Neuronal stem cell (in vitro differentiated cells): ENCODE measurements at regions not wholly inside any gene's neighbourhood (a gene's known extent, or its start where the extent isn't known, plus 50 kb on each side); places are given as distances from the start of the nearest gene placed in this dataset.

Experiments used
- DNase-seq: peaks from one replicate; pipeline ENCODE4 v3.0.0-alpha.2; 2013; ENCODE audit warnings: low spot score
- H2AFZ ChIP-seq: one replicate; pipeline ENCODE4 v1.6.1; 2013; ENCODE audit warnings: mild to moderate bottlenecking, low read length, inconsistent platforms
- H2AK5ac ChIP-seq: 2 replicates; pipeline ENCODE4 v1.6.1; 2013; ENCODE audit warnings: low read depth, mild to moderate bottlenecking, inconsistent platforms, low read length, moderate library complexity, mixed read lengths
- H2BK120ac ChIP-seq: 2 replicates; pipeline ENCODE4 v1.6.1; 2013; ENCODE audit warnings: low read depth, mild to moderate bottlenecking, inconsistent platforms, low read length, moderate library complexity, mixed read lengths
- H2BK12ac ChIP-seq: one replicate; pipeline ENCODE4 v1.6.1; 2013; ENCODE audit warnings: low read length, inconsistent platforms
- H2BK15ac ChIP-seq: 2 replicates; pipeline ENCODE4 v1.6.1; 2013; ENCODE audit warnings: mild to moderate bottlenecking, low read length, inconsistent platforms, mixed read lengths
- H2BK5ac ChIP-seq: one replicate; pipeline ENCODE4 v1.6.1; 2013; ENCODE audit warnings: inconsistent platforms, mild to moderate bottlenecking, low read length, moderate library complexity
- H3K14ac ChIP-seq: one replicate; pipeline ENCODE4 v1.6.1; 2013; ENCODE audit warnings: low read length, inconsistent platforms
- H3K18ac ChIP-seq: 2 replicates; pipeline ENCODE4 v1.6.1; 2013; ENCODE audit warnings: low read length, inconsistent platforms
- H3K23ac ChIP-seq: 2 replicates; pipeline ENCODE4 v1.6.1; 2013; ENCODE audit warnings: low read depth, mild to moderate bottlenecking, mixed read lengths, low read length, inconsistent platforms; ENCODE audit not compliant: poor library complexity
- H3K27ac ChIP-seq: replicated peaks from 3 replicates; pipeline ENCODE4 v1.5.1; 2013; ENCODE audit warnings: low read length, inconsistent platforms
- H3K27me3 ChIP-seq, 3 experiments: 2 replicates each; pipeline ENCODE4 v1.6.1; 2013; ENCODE audit warnings: low read length in 3 of 3, mild to moderate bottlenecking in 2 of 3, inconsistent platforms in 1 of 3, low read depth in 1 of 3, mixed read lengths in 1 of 3, moderate library complexity in 1 of 3; ENCODE audit not compliant: control insufficient read depth in 3 of 3, insufficient read depth in 3 of 3
- H3K36me3 ChIP-seq, 2 donors: replicated peaks in 1 of 2; 2 replicates each; pipeline ENCODE4 v1.6.1; 2013; ENCODE audit warnings: low read length in 2 of 2; ENCODE audit not compliant: control insufficient read depth in 2 of 2, insufficient read depth in 2 of 2
- H3K4ac ChIP-seq: 2 replicates; pipeline ENCODE4 v1.6.1; 2013; ENCODE audit warnings: inconsistent platforms, mild to moderate bottlenecking, low read length, moderate library complexity
- H3K4me1 ChIP-seq, 2 donors: 1 replicate in 1 of 2; 2 replicates in 1 of 2; pipeline ENCODE4 v1.6.1; 2013; ENCODE audit warnings: low read length in 2 of 2, low read depth in 1 of 2; ENCODE audit not compliant: control insufficient read depth in 2 of 2, insufficient read depth in 1 of 2
- H3K4me2 ChIP-seq: one replicate; pipeline ENCODE4 v1.6.1; 2013; ENCODE audit warnings: mild to moderate bottlenecking, low read length, inconsistent platforms; ENCODE audit not compliant: insufficient read depth, poor library complexity, severe bottlenecking
- H3K4me3 ChIP-seq, 2 donors: 2 replicates each; pipeline ENCODE4 v1.5.1; 2013; ENCODE audit warnings: low read length in 2 of 2, mild to moderate bottlenecking in 2 of 2, inconsistent platforms in 1 of 2, moderate library complexity in 1 of 2
- H3K79me1 ChIP-seq: one replicate; pipeline ENCODE4 v1.6.1; 2013; ENCODE audit warnings: low read depth, mild to moderate bottlenecking, inconsistent platforms, low read length, moderate library complexity
- H3K9ac ChIP-seq: one replicate; pipeline ENCODE4 v1.6.1; 2013; ENCODE audit warnings: mild to moderate bottlenecking, low read depth, low read length, inconsistent platforms; ENCODE audit not compliant: poor library complexity
- H3K9me3 ChIP-seq, 2 donors: replicated peaks in 1 of 2; 2 replicates each; pipeline versions ENCODE3 to v1.6.1; 2013; ENCODE audit warnings: low read length in 2 of 2, mild to moderate bottlenecking in 2 of 2, inconsistent platforms in 1 of 2, low read depth in 1 of 2, mixed read lengths in 1 of 2, moderate library complexity in 1 of 2; ENCODE audit not compliant: control insufficient read depth in 2 of 2, insufficient read depth in 1 of 2
- H4K8ac ChIP-seq: one replicate; pipeline ENCODE4 v1.6.1; 2013; ENCODE audit warnings: low read depth, mild to moderate bottlenecking, inconsistent platforms, low read length, moderate library complexity
- H4K91ac ChIP-seq: one replicate; pipeline ENCODE4 v1.6.1; 2013; ENCODE audit warnings: low read length, low read depth, mild to moderate bottlenecking, inconsistent platforms; ENCODE audit not compliant: poor library complexity
- WGBS, 2 donors: extraction: QIAGEN DNeasy Blood & Tissue Kit; methylation state at CpG; one replicate each; pipeline ENCODE4 v1.1.7; 2013; ENCODE audit warnings: missing lambda C conversion rate in 2 of 2, mixed read lengths in 1 of 2; ENCODE audit not compliant: insufficient read length in 2 of 2, insufficient replicate concordance in 1 of 2; ENCODE audit errors: extremely low coverage in 2 of 2; 5-methylcytosine and 5-hydroxymethylcytosine counted together

- no peak overlapping the region for H3K9ac ChIP-seq
- H2BK5ac ChIP-seq: no peak overlapping the region
- H3K36me3 ChIP-seq: no peaks in the 10 kb centered on the region
- no peak overlapping the region for H3K18ac ChIP-seq
- H4K8ac ChIP-seq: no peak overlapping the region
- no peak overlapping the region for H2AFZ ChIP-seq
- H2AK5ac ChIP-seq: no peak overlapping the region
- H3K4me3 ChIP-seq: no peak overlapping the region
- H3K4me2 ChIP-seq: no peak overlapping the region
- no peak overlapping the region for H3K14ac ChIP-seq
- H3K4me1 ChIP-seq: no peaks in the 10 kb centered on the region
- H2BK120ac ChIP-seq: no peak overlapping the region
- no peak overlapping the region for H3K23ac ChIP-seq
- H3K27ac ChIP-seq: no peak overlapping the region
- WGBS, 2 donors: no CpG with 5 or more reads among the region's 3 CpGs
- H3K27me3 ChIP-seq: no peaks in the 10 kb centered on the region
- no peak overlapping the region for H2BK15ac ChIP-seq
- H2BK12ac ChIP-seq: no peak overlapping the region
- no peaks in the 10 kb centered on the region for H3K9me3 ChIP-seq
- no peak overlapping the region for H3K4ac ChIP-seq
- no peaks in the 10 kb centered on the region for H3K79me1 ChIP-seq
- DNase-seq: no peak
- no peak overlapping the region for H4K91ac ChIP-seq
Observed at GRCh38 chr4:82268826-82269193, 105.0 kb downstream of the HNRNPD start.

GRCh38 chr4:82268050-82268825 is 105.6 kb downstream of the HNRNPD start:
- Histone ChIP-seq H2BK5ac (no peak overlapping the region), H3K18ac (no peak overlapping the region)
- DNase-seq: peak; percentile 60

GRCh38 chr4:82267506-82267905 is 106.3 kb downstream of the HNRNPD start:
- Histone ChIP-seq H3K36me3 (no peaks in the 10 kb centered on the region), H3K23ac (no peak overlapping the region), H3K27ac (no peak overlapping the region), H2BK15ac (no peak overlapping the region), H3K4ac (no peak overlapping the region), H3K14ac (no peak overlapping the region), H2BK120ac (no peak overlapping the region), H3K79me1 (no peaks in the 10 kb centered on the region), H3K4me2 (no peak overlapping the region), H4K91ac (no peak overlapping the region), H3K18ac (no peak overlapping the region), H2BK5ac (no peak overlapping the region), H3K9ac (no peak overlapping the region), H3K4me1 (no peaks in the 10 kb centered on the region), H2AFZ (no peak overlapping the region), H4K8ac (no peak overlapping the region), H3K9me3 (no peaks in the 10 kb centered on the region), H3K27me3 (no peaks in the 10 kb centered on the region), H2AK5ac (no peak overlapping the region), H2BK12ac (no peak overlapping the region), H3K4me3 (no peak overlapping the region)
- WGBS, 2 donors: no CpG with 5 or more reads among the region's 4 CpGs
- no peak for DNase-seq

More at GRCh38 chr4:82268050-82268825, 105.6 kb downstream of the HNRNPD start:
- no peak overlapping the region for H3K4ac ChIP-seq
- no peak overlapping the region for H3K27ac ChIP-seq
- H3K27me3 ChIP-seq: no peaks in the 10 kb centered on the region
- H3K36me3 ChIP-seq: no peaks in the 10 kb centered on the region
- peak overlapping the region; percentile 76 for H2AFZ ChIP-seq
- no peak overlapping the region for H3K4me2 ChIP-seq
- no peaks in the 10 kb centered on the region for H3K9me3 ChIP-seq
- H4K91ac ChIP-seq: no peak overlapping the region
- no peaks in the 10 kb centered on the region for H3K79me1 ChIP-seq
- H2AK5ac ChIP-seq: no peak overlapping the region
- no peak overlapping the region for H2BK120ac ChIP-seq
- H2BK15ac ChIP-seq: no peak overlapping the region
- H2BK12ac ChIP-seq: no peak overlapping the region
- no peak overlapping the region for H3K14ac ChIP-seq
- no peak overlapping the region for H4K8ac ChIP-seq
- no peaks in the 10 kb centered on the region for H3K4me1 ChIP-seq
- H3K4me3 ChIP-seq: no peak overlapping the region
- no peak overlapping the region for H3K23ac ChIP-seq
- no CpG with 5 or more reads among the region's 4 CpGs for WGBS, 2 donors
- no peak overlapping the region for H3K9ac ChIP-seq

DNA sequence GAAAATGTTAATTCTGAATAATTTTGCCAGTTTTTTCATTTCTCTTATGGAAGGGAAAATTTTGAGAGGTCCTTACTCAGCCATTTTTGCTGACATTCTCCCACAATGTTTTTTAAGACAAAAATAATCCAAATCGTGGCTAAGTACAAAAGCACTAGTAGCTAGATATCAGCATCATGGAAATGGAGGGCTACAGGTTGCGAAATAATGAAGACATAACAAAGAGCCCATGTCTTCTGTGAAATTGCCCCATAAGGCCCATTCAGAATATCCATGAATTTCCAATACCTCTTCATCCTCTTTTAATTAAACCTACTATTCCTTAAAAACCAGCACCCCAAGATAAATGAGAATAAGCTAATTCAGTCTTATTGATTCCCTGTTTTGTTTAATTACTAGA is 107.4 kb downstream of the HNRNPD start:
- Histone ChIP-seq H2BK120ac (no peak overlapping the region), H3K36me3 (no peaks in the 10 kb centered on the region), H3K4me2 (no peak overlapping the region), H3K27ac (no peak overlapping the region), H2BK12ac (no peak overlapping the region), H3K4me3 (no peak overlapping the region), H3K4me1 (no peaks in the 10 kb centered on the region), H3K27me3 (no peaks in the 10 kb centered on the region), H2AFZ (no peak overlapping the region), H3K9ac (no peak overlapping the region), H2BK15ac (no peak overlapping the region), H3K14ac (no peak overlapping the region), H3K4ac (no peak overlapping the region), H3K9me3 (no peaks in the 10 kb centered on the region), H3K18ac (no peak overlapping the region), H2BK5ac (no peak overlapping the region), H4K8ac (no peak overlapping the region), H2AK5ac (no peak overlapping the region), H4K91ac (no peak overlapping the region), H3K23ac (no peak overlapping the region), H3K79me1 (no peaks in the 10 kb centered on the region)
- DNase-seq: no peak
- WGBS, 2 donors: no CpG with 5 or more reads among the region's 2 CpGs
